Ishikawa (cell line): ENCODE measurements at regions not wholly inside any gene's neighbourhood (a gene's known extent, or its start where the extent isn't known, plus 50 kb on each side); places are given as distances from the start of the nearest gene placed in this dataset.

Experiments used
- CEBPB ChIP-seq: IDR thresholded peaks from 2 replicates; pipeline ENCODE4 v1.6.1; 2012
- CREB1 ChIP-seq: IDR thresholded peaks from 2 replicates; pipeline ENCODE4 v1.6.1; 2012; ENCODE audit warnings: low read depth
- EGR1 ChIP-seq: IDR thresholded peaks from 2 replicates; pipeline ENCODE4 v1.6.1; 2012
- EP300 ChIP-seq: IDR thresholded peaks from 2 replicates; pipeline ENCODE4 v1.6.1; 2012; ENCODE audit warnings: borderline replicate concordance
- FOXM1 ChIP-seq: IDR thresholded peaks from 2 replicates; pipeline ENCODE4 v1.6.1; 2012; ENCODE audit warnings: low read depth, borderline replicate concordance
- NFIC ChIP-seq: IDR thresholded peaks from 2 replicates; pipeline ENCODE4 v1.6.1; 2012
- RAD21 ChIP-seq: IDR thresholded peaks from 2 replicates; pipeline ENCODE4 v1.6.1; 2012; ENCODE audit warnings: low read depth
- TAF1 ChIP-seq: IDR thresholded peaks from 2 replicates; pipeline ENCODE4 v1.6.1; 2012; ENCODE audit warnings: low read depth, mild to moderate bottlenecking
- TEAD4 ChIP-seq: IDR thresholded peaks from 2 replicates; pipeline ENCODE4 v1.6.1; 2012
- TF ChIP-seq, protein P1 (sequence below): IDR thresholded peaks from 2 replicates; pipeline ENCODE4 v1.6.1; 2012
- TF ChIP-seq, protein P2 (sequence below): IDR thresholded peaks from 2 replicates; pipeline ENCODE4 v1.6.1; 2012; ENCODE audit warnings: low read depth, mild to moderate bottlenecking
- TF ChIP-seq, protein P3 (sequence below): IDR thresholded peaks from 2 replicates; pipeline ENCODE4 v1.6.1; 2012

DNA sequence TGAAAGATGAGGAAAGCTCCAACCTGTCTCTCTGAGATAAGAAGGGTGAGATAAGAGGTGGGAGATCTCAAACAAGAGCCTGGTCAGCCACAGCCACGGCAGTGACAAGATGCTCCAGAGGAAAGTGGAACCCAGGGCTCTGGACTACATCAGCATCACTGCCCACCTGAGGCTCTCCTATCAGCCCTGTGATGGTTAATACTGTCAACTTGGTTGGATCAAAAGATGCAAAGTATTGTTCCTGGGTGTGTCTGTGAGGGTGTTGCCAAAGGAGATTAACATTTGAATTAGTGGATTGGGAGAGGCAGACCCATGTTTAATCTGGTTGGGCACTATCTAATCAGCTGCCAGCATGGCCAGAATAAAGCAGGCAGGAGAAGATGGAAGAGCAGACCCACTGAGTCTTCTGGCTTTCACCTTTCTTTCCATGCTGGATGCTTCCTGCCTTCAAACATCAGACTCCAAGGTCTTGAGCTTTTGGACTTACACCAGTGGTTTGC, 476.6 kb upstream of the NBEA start:
- TF ChIP-seq TEAD4, result no peak
- TF ChIP-seq, protein P1, sequence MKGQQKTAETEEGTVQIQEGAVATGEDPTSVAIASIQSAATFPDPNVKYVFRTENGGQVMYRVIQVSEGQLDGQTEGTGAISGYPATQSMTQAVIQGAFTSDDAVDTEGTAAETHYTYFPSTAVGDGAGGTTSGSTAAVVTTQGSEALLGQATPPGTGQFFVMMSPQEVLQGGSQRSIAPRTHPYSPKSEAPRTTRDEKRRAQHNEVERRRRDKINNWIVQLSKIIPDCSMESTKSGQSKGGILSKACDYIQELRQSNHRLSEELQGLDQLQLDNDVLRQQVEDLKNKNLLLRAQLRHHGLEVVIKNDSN, result no peak
- TF ChIP-seq EP300, result no peak
- no peak for TF ChIP-seq CEBPB
- TF ChIP-seq TAF1, result no peak
- TF ChIP-seq, protein P2, sequence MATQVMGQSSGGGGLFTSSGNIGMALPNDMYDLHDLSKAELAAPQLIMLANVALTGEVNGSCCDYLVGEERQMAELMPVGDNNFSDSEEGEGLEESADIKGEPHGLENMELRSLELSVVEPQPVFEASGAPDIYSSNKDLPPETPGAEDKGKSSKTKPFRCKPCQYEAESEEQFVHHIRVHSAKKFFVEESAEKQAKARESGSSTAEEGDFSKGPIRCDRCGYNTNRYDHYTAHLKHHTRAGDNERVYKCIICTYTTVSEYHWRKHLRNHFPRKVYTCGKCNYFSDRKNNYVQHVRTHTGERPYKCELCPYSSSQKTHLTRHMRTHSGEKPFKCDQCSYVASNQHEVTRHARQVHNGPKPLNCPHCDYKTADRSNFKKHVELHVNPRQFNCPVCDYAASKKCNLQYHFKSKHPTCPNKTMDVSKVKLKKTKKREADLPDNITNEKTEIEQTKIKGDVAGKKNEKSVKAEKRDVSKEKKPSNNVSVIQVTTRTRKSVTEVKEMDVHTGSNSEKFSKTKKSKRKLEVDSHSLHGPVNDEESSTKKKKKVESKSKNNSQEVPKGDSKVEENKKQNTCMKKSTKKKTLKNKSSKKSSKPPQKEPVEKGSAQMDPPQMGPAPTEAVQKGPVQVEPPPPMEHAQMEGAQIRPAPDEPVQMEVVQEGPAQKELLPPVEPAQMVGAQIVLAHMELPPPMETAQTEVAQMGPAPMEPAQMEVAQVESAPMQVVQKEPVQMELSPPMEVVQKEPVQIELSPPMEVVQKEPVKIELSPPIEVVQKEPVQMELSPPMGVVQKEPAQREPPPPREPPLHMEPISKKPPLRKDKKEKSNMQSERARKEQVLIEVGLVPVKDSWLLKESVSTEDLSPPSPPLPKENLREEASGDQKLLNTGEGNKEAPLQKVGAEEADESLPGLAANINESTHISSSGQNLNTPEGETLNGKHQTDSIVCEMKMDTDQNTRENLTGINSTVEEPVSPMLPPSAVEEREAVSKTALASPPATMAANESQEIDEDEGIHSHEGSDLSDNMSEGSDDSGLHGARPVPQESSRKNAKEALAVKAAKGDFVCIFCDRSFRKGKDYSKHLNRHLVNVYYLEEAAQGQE, result no peak
- TF ChIP-seq FOXM1, result no peak
- TF ChIP-seq NFIC, result no peak
- TF ChIP-seq, protein P3, sequence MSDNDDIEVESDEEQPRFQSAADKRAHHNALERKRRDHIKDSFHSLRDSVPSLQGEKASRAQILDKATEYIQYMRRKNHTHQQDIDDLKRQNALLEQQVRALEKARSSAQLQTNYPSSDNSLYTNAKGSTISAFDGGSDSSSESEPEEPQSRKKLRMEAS, result no peak
- TF ChIP-seq RAD21, result no peak
- TF ChIP-seq CREB1, result no peak
- no peak for TF ChIP-seq EGR1
